ENCODE measurements at regions not wholly inside any gene's neighbourhood (a gene's known extent, or its start where the extent isn't known, plus 50 kb on each side); places are given as distances from the start of the nearest gene placed in this dataset.

GRCh38 chr1:67951014-67951413 lies 99.4 kb downstream of the DIRAS3 start:
- TF ChIP-seq CTCF (IDR thresholded peaks at IDR 0.05; ENCODE audit: insufficient read depth, missing control alignments): no peak
- DNase-seq (ENCODE audit: insufficient read length, low spot score): no peak
- no peak for FAIRE-seq

- no peak for DNase-seq (ENCODE audit: insufficient read length, low spot score)
- no peak for TF ChIP-seq CTCF (IDR thresholded peaks at IDR 0.05; ENCODE audit: insufficient read depth, missing control alignments)
- no peak for FAIRE-seq
These were observed 102.0 kb downstream of the DIRAS3 start for GRCh38 chr1:67948151-67949080.

DNA sequence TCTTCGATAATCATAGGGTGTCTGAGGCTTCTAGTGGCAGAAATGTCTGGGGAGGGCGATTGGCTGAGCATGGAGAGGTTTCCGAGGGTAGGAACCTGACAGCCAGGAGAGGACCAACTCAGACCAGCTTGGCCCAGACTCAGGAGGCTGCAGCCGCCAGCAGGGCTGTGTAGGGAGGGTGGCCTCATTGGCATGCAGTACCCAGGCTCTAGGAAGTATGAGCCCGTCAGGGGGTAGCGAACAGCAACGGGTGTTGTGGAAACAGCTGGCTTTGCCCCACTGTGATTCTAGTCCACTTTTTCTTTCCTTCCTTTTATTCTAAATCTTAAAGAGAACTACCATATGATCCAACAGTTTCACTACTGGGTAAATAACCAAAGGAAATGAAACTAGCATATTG lies 103.3 kb downstream of the DIRAS3 start:
- peak; percentile 73 for FAIRE-seq
- TF ChIP-seq CTCF (IDR thresholded peaks at IDR 0.05; ENCODE audit: insufficient read depth, missing control alignments): no peak
- DNase-seq (ENCODE audit: insufficient read length, low spot score): no peak

DNA sequence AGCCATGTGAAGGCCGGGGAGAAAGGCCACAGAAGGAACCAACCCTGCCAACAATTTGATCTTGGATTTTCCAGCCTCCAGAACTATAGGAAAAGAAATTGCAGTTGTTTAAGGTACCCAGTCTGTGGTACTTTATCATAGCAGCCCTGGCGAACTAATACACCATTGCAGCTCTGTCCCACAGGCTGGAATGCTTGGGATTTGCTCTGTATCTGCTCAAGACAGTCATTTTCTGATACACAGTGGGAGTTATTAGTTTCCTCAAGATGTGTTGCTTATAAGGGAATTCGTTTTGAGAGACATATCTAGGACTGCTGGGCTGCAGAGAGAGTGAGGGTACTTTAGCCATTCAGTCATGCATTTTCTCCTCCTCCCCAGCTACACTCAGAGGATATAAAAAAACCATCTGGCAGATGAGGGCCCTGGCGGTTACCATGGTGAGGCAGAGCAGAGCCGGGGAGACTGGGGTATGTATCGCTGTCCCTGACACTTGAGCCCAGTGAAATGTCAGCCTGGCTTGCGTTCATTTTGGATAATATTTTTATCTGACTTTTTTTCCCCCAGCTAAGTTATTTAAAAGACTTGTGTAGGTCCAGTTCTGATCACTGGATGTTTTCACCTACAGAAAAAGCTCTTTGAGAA lies 104.6 kb downstream of the DIRAS3 start:
- no peak for TF ChIP-seq CTCF (IDR thresholded peaks at IDR 0.05; ENCODE audit: insufficient read depth, missing control alignments)
- FAIRE-seq: peak; percentile 68
- DNase-seq (ENCODE audit: insufficient read length, low spot score): peak; percentile 33

DNA sequence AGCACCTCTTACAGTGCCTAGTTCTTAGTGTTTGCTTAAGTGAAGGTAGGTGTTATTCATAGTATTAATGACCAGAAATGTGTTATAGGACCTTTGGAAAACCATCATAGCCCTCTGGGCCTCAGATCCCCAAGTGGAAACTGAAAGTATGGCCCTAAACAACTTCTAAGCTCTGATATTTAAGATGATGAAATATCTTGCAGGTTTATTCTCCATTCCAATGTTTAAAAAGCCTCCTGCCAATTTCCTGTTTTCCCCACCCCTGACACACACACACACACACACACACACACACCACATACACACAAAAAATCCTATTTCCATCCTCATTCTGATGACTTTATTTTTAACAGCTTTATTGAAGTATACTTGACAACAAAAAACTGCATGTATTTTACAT lies 108.2 kb downstream of the DIRAS3 start:
- no peak for DNase-seq (ENCODE audit: insufficient read length, low spot score)
- no peak for FAIRE-seq
- no peak for TF ChIP-seq CTCF (IDR thresholded peaks at IDR 0.05; ENCODE audit: insufficient read depth, missing control alignments)

DNA sequence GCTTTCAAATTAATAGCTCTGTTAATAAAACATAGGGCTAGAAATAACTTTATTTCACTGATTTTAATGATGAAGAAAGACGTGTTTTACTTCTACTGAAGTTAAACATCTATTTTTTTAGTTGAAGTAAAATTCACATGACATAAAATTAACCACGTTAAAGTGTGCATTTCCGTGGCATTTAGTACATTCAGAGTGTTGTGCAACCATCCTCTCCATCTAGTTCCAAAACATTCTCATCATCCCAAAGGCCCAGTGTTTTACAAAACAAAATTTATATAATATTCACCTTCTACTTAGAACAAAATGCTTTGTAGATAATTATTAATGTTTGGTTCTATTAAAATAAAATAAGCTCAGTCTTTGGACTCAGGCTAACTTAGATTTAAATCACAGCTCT lies 108.5 kb upstream of the GNG12 start:
- no peak for DNase-seq (ENCODE audit: insufficient read length, low spot score)
- TF ChIP-seq CTCF (IDR thresholded peaks at IDR 0.05; ENCODE audit: insufficient read depth, missing control alignments): no peak
- no peak for FAIRE-seq

DNA sequence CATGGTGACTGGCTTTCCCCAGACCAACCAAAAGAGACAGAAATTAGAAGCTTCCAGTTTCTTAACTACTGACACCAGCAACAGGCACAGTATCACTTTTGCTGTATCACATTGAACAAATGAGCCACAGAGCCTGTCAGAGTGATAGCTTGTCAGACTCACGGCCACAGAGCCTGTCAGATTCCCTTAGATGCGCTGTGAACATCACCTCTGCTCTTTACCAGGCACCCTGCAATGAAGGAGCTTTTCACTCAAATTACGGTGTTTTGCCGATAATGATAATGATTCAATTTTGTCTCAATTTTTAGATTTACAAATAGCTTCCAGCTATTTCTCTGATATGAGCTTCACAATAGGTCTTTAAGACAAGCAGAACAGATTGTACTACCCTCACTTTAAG lies 107.9 kb upstream of the GNG12 start:
- DNase-seq (ENCODE audit: insufficient read length, low spot score): no peak
- no peak for TF ChIP-seq CTCF (IDR thresholded peaks at IDR 0.05; ENCODE audit: insufficient read depth, missing control alignments)
- no peak for FAIRE-seq

Data from D721Med (cell line).